ENCODE measurements at regions not wholly inside any gene's neighbourhood (a gene's known extent, or its start where the extent isn't known, plus 50 kb on each side); places are given as distances from the start of the nearest gene placed in this dataset.

DNA sequence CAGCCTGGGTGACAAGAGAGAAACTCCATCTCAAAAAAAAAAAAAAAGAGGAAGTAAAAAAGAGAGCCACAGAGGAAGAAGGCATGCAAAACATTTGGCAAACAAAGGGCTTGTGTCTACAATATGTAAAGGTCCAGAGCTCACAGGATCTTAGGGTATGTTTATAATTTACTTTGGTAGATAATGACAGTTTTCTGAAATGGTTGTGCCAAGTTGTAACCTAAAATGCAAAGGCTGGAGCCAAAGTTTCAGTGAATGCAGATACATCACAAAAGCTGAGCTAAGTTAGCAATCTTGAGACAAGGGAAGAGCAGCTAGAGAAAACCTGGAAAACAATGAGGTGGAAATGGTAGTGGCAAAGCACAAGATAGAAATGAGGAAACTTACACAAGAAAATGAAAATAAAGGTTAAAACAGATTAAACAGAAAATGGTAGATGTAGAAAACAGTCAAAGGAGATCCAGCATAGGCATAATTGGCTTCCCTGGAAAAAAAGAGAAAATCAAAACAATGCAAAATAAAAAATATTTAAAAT, 77.5 kb upstream of the HK2 start:
- Mint-ChIP-seq H3K4me3 (peak overlapping the region; percentile 41), H3K9me3 (ENCODE audit: insufficient read depth) (peaks cover 3% of the 10 kb centered on the region), H3K27me3 (peaks cover 23% of the 10 kb centered on the region), H3K4me1 (peaks cover 11% of the 10 kb centered on the region), H3K27ac (peak overlapping the region; percentile 60)
- intact Hi-C loops (cut with micrococcal nuclease), result no loop called here
- peak overlapping the region; percentile 42 for H3K4me2 ChIP-seq (replicated peaks; ENCODE audit: low read depth, low read length, poor library complexity, severe bottlenecking)
- peaks cover 0 to 4% (median 0%) of the 10 kb centered on the region in 4 experiments for H3K27me3 ChIP-seq (replicated peaks in 1 of 4; ENCODE audit: control extremely low read depth in 1 of 4, control insufficient read depth in 3 of 4, insufficient read depth in 4 of 4, low read length in 3 of 4)
- no peak overlapping the region for H2AFZ ChIP-seq (ENCODE audit: insufficient read depth, low read depth, low read length, poor library complexity, severe bottlenecking)
- H3K9ac ChIP-seq (ENCODE audit: low read length), result no peak overlapping the region
- H4K20me1 ChIP-seq (ENCODE audit: control insufficient read depth, insufficient read depth, low read length, poor library complexity, severe bottlenecking), result no peaks in the 10 kb centered on the region
- no peaks in the 10 kb centered on the region for H3K79me2 ChIP-seq (ENCODE audit: control insufficient read depth, insufficient read depth, low read length)
- TF ChIP-seq, protein P1, sequence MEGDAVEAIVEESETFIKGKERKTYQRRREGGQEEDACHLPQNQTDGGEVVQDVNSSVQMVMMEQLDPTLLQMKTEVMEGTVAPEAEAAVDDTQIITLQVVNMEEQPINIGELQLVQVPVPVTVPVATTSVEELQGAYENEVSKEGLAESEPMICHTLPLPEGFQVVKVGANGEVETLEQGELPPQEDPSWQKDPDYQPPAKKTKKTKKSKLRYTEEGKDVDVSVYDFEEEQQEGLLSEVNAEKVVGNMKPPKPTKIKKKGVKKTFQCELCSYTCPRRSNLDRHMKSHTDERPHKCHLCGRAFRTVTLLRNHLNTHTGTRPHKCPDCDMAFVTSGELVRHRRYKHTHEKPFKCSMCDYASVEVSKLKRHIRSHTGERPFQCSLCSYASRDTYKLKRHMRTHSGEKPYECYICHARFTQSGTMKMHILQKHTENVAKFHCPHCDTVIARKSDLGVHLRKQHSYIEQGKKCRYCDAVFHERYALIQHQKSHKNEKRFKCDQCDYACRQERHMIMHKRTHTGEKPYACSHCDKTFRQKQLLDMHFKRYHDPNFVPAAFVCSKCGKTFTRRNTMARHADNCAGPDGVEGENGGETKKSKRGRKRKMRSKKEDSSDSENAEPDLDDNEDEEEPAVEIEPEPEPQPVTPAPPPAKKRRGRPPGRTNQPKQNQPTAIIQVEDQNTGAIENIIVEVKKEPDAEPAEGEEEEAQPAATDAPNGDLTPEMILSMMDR (IDR thresholded peaks at IDR 0.05), result no peak
- no peak for TF ChIP-seq EZH2 (IDR thresholded peaks at IDR 0.05; ENCODE audit: borderline replicate concordance, insufficient read depth, low read depth, low read length, poor library complexity, severe bottlenecking)
- peaks cover 4 to 23% (median 10%) of the 10 kb centered on the region in 3 donors for H3K9me3 ChIP-seq (ENCODE audit: control extremely low read depth in 1 of 3, control insufficient read depth in 2 of 3, insufficient read depth in 1 of 3, low read length in 2 of 3)
- H3K36me3 ChIP-seq (replicated peaks in 1 of 2; ENCODE audit: control extremely low read depth in 1 of 2, control insufficient read depth in 1 of 2, extremely low read depth in 1 of 2, insufficient read depth in 2 of 2, low read length in 1 of 2), result no peaks in the 10 kb centered on the region
- ChIA-PET POLR2A (no interaction called here), CTCF (no interaction called here)
- DNase-seq (peak; percentile 37), ATAC-seq (ENCODE audit: low read depth) (peak; percentile 56)
- peaks cover 7 to 8% of the 10 kb centered on the region in 2 donors for H3K4me1 ChIP-seq (ENCODE audit: control insufficient read depth in 2 of 2, insufficient read depth in 2 of 2, low read length in 2 of 2)
- H3K27ac ChIP-seq (ENCODE audit: low read length in 2 of 2), result no peak overlapping the region
- peak overlapping the region in 1 of 5 experiments; percentile 25 for H3K4me3 ChIP-seq (ENCODE audit: control extremely low read depth in 1 of 5, extremely low read depth in 1 of 5, insufficient read depth in 1 of 5, low read depth in 2 of 5, low read length in 4 of 5)

DNA sequence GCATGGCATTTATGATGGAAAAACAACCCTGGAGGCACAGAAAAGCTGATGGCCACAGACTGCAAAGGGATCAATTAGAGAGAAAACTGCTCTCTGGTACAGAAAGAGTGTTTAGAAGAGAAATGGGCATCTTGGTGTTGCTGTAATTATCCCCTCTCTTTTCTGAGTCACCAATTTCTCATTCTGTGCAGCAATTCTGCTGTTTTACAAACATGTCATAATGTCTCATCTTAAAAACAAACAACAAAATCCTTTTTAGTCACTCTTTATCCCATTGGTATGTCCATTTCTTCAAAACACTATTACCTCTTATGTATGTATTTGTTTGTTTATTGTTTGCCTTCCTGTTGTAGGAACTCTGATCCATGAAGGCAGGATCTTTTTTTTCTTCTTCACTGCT, 73.9 kb upstream of the HK2 start:
- no peak for DNase-seq
- H4K20me1 ChIP-seq (ENCODE audit: control insufficient read depth, insufficient read depth, low read length, poor library complexity, severe bottlenecking), result no peaks in the 10 kb centered on the region
- H3K4me1 ChIP-seq (ENCODE audit: control insufficient read depth in 2 of 2, insufficient read depth in 2 of 2, low read length in 2 of 2), result peaks cover 7 to 8% of the 10 kb centered on the region in 2 donors
- peaks cover 4 to 20% (median 10%) of the 10 kb centered on the region in 3 donors for H3K9me3 ChIP-seq (ENCODE audit: control extremely low read depth in 1 of 3, control insufficient read depth in 2 of 3, insufficient read depth in 1 of 3, low read length in 2 of 3)
- H3K79me2 ChIP-seq (ENCODE audit: control insufficient read depth, insufficient read depth, low read length), result no peaks in the 10 kb centered on the region
- Mint-ChIP-seq H3K9me3 (ENCODE audit: insufficient read depth) (peaks cover 3% of the 10 kb centered on the region), H3K4me1 (peaks cover 13% of the 10 kb centered on the region), H3K27me3 (peaks cover 11% of the 10 kb centered on the region), H3K27ac (no peak overlapping the region), H3K4me3 (no peak overlapping the region)
- no peak overlapping the region for H3K4me2 ChIP-seq (replicated peaks; ENCODE audit: low read depth, low read length, poor library complexity, severe bottlenecking)
- ChIA-PET POLR2A (no interaction called here), CTCF (no interaction called here)
- ATAC-seq (ENCODE audit: low read depth), result no peak
- H3K36me3 ChIP-seq (replicated peaks in 1 of 2; ENCODE audit: control extremely low read depth in 1 of 2, control insufficient read depth in 1 of 2, extremely low read depth in 1 of 2, insufficient read depth in 2 of 2, low read length in 1 of 2), result no peaks in the 10 kb centered on the region
- H3K9ac ChIP-seq (ENCODE audit: low read length), result no peak overlapping the region
- no peak overlapping the region for H3K4me3 ChIP-seq (ENCODE audit: control extremely low read depth in 1 of 5, extremely low read depth in 1 of 5, insufficient read depth in 1 of 5, low read depth in 2 of 5, low read length in 4 of 5)
- no peak overlapping the region for H2AFZ ChIP-seq (ENCODE audit: insufficient read depth, low read depth, low read length, poor library complexity, severe bottlenecking)
- no peak overlapping the region for H3K27ac ChIP-seq (ENCODE audit: low read length in 2 of 2)
- intact Hi-C loops (cut with micrococcal nuclease), result no loop called here
- no peaks in the 10 kb centered on the region for H3K27me3 ChIP-seq (replicated peaks in 1 of 4; ENCODE audit: control extremely low read depth in 1 of 4, control insufficient read depth in 3 of 4, insufficient read depth in 4 of 4, low read length in 3 of 4)
- TF ChIP-seq EZH2 (IDR thresholded peaks at IDR 0.05; ENCODE audit: borderline replicate concordance, insufficient read depth, low read depth, low read length, poor library complexity, severe bottlenecking), result no peak
- TF ChIP-seq, protein P1 (IDR thresholded peaks at IDR 0.05), result no peak
